ENCODE measurements at regions not wholly inside any gene's neighbourhood (a gene's known extent, or its start where the extent isn't known, plus 50 kb on each side); places are given as distances from the start of the nearest gene placed in this dataset.

DNA sequence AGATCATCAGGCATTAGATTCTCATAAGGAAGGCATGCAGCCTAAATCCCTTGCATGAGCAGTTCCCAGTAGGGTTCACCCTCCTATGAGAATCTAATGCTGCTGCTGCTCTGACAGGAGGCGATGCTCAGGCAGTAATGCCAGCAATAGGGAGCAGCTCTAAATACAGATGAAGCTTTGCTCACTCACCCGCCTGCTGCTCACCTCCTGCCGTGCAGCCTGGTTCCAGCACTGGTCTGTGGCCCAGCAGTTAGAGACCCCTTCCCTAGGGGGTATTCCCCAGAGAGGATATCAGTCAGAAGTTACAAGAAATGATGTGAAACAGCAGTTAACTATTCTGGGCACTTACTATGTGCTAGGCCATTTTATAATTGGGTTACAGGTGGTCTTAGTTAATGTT lies 226.0 kb downstream of the KCNJ3 start:
- DNase-seq: no peak

DNA sequence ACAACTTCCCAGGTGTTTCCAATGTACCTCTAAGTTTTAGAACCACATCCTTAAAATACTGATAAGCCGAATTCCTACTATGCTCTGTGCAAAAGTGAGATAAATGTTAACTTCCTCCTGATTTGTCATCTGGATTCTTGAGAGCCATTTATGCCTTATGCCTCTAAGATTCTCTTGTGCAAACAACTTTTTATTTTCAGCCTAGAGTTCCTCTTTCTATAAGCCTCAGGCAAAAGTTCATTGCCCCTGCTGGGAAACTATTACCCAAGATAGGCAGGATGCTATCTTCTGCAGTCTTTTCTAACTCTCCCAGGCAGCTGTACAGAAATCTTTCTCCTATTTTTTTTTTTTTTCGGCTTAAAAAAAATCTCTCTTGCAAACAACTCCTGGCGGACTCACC lies 216.1 kb downstream of the KCNJ3 start:
- no peak for DNase-seq

DNA sequence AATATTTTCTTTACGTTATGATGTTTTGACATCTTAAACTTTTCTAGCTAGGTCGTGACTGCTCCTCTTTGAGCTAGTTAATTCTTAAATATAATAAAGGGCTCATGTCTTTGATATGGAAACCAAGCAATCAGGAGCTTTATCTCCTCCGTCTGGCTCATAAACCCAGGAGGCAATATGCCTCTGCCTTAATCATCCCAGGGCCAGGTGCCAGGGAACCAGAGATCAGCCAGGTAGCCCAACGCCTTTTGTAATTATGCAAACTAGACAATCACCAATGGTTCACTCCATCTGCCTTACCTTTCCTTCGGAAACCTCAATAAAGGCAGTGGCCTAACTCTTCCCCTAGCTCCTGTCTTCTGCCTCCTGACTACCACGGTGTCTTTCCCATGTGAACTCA lies 213.7 kb downstream of the KCNJ3 start:
- DNase-seq: no peak

DNA sequence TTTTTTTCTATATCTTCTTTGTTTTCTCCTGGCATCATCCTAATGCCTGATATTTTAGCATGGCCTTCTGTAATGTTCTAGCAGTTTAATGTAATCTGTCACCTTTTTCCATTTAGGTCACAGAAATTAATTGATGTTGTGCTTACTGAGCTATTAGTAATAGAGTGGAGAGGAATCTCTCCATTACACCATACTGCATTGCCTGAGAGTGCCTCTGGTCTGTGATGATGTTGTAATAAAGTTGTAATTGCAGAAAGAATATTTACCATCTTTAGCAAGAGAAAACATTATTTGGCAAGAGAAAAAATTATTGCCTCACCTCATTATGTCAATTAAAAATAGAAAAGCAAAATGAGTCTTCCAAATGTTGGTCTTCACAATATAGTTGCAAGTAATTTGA lies 213.2 kb downstream of the KCNJ3 start:
- no peak for DNase-seq

DNA sequence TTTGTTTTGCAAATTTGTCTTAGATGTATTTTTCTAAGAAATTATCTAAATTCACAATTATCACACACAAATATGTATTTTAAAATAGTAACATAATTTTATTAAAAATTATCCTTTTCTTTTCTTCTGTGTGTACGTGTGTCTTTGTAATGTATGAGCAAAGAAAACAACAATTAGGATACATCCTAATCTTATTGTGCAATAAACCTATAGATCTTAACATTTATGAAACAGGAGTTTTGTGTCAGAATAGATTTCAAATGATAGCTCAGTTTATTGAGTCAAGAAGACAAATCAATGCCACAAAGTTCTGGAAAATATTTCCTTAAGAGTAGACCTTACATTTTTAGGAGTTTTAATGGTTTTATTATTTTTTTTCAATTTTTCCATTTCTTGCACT lies 212.2 kb downstream of the KCNJ3 start:
- no peak for DNase-seq

DNA sequence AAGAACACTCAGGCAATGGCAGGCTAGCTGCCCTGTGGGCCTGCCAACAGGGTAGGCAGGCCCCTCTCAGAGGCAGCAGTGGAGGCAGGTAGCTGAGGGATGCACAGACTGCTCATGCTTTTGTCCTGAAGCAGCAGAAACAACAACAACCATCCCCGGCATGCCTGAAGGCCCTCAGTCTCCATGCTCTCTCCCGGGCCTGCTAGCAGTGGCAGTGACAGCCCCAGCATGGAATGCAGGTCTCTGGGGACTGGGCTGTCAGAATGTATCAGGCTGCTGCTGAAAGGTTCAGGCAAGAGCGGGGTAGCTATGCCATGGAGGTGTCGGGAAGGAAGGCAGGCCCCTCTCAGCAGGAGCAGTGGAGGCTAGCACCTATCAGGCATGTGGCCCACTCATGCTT lies 209.8 kb downstream of the KCNJ3 start:
- no peak for DNase-seq

Data from nucleus accumbens (tissue), 56 donors.